KMS-11 (cell line): ENCODE measurements at regions not wholly inside any gene's neighbourhood (a gene's known extent, or its start where the extent isn't known, plus 50 kb on each side); places are given as distances from the start of the nearest gene placed in this dataset.
"Not testable (repeated sequence)": the region's sequence is repeated elsewhere in the genome, so short reads cannot be mapped to it uniquely, and the experiment has no call there.

Experiments used
- H2AFZ ChIP-seq: fragments of 200-600 bp; sonication (generic); 2 replicates; pipeline ENCODE4 v1.6.1; 2016; ENCODE audit warnings: antibody characterized with exemption, mixed run types, low read depth
- H3K27ac ChIP-seq: fragments of 200-600 bp; sonication (generic); 2 replicates; pipeline ENCODE4 v1.6.1; 2016; ENCODE audit warnings: mild to moderate bottlenecking, mixed run types
- H3K27me3 ChIP-seq: fragments of 200-600 bp; sonication (generic); 2 replicates; pipeline ENCODE4 v1.6.1; 2017; ENCODE audit warnings: mild to moderate bottlenecking, low read depth, mixed run types, moderate library complexity; ENCODE audit not compliant: insufficient read depth
- H3K36me3 ChIP-seq: fragments of 200-600 bp; sonication (generic); 2 replicates; pipeline ENCODE4 v1.6.1; 2017; ENCODE audit warnings: mild to moderate bottlenecking, mixed run types; ENCODE audit not compliant: insufficient read depth
- H3K4me1 ChIP-seq: fragments of 200-600 bp; sonication (generic); 2 replicates; pipeline ENCODE4 v1.6.1; 2016; ENCODE audit warnings: mild to moderate bottlenecking, low read depth, mixed run types; ENCODE audit not compliant: poor library complexity, severe bottlenecking
- H3K4me2 ChIP-seq: fragments of 200-600 bp; sonication (generic); 2 replicates; pipeline ENCODE4 v1.7.0; 2016; ENCODE audit warnings: mild to moderate bottlenecking, mixed run types
- H3K4me3 ChIP-seq: fragments of 200-600 bp; sonication (generic); IDR thresholded peaks from 2 replicates; pipeline ENCODE4 v1.6.1; 2017; ENCODE audit warnings: low read depth, low read length, mixed read lengths; ENCODE audit not compliant: insufficient read depth
- H3K79me2 ChIP-seq: fragments of 200-600 bp; sonication (generic); 2 replicates; pipeline ENCODE4 v1.6.1; 2016; ENCODE audit warnings: low read depth, mixed run types; ENCODE audit not compliant: insufficient read depth
- H3K9ac ChIP-seq: fragments of 200-600 bp; sonication (generic); 2 replicates; pipeline ENCODE4 v1.6.1; 2016; ENCODE audit warnings: mild to moderate bottlenecking, mixed run types
- H4K20me1 ChIP-seq: fragments of 200-600 bp; sonication (generic); 2 replicates; pipeline ENCODE4 v1.6.1; 2016; ENCODE audit warnings: mild to moderate bottlenecking, mixed run types; ENCODE audit not compliant: insufficient read depth
- CTCF ChIP-seq: fragments of 200-600 bp; sonication (generic); conservative IDR thresholded peaks from 2 replicates; pipeline ENCODE4 v1.6.1; 2017; ENCODE audit warnings: low read depth, mild to moderate bottlenecking, antibody characterized with exemption, low read length, moderate library complexity, mixed read lengths

- no peak overlapping the region for H2AFZ ChIP-seq
- H3K4me2 ChIP-seq, result no peak overlapping the region
- no peaks in the 10 kb centered on the region for H3K27me3 ChIP-seq
- no peaks in the 10 kb centered on the region for H3K79me2 ChIP-seq
- no peak overlapping the region for H3K27ac ChIP-seq
- TF ChIP-seq CTCF, result no peak
- H3K9ac ChIP-seq, result no peak overlapping the region
- no peaks in the 10 kb centered on the region for H4K20me1 ChIP-seq
- H3K4me1 ChIP-seq, result no peaks in the 10 kb centered on the region
- no peaks in the 10 kb centered on the region for H3K36me3 ChIP-seq
- H3K4me3 ChIP-seq, result no peak overlapping the region
Measured at GRCh38 chr20:22524393-22525015, 59.9 kb downstream of the FOXA2 start.

- no peaks in the 10 kb centered on the region for H3K79me2 ChIP-seq
- H3K4me1 ChIP-seq, result no peaks in the 10 kb centered on the region
- TF ChIP-seq CTCF, result no peak
- H3K4me3 ChIP-seq, result no peak overlapping the region
- no peaks in the 10 kb centered on the region for H3K27me3 ChIP-seq
- no peak overlapping the region for H3K9ac ChIP-seq
- no peaks in the 10 kb centered on the region for H4K20me1 ChIP-seq
- no peak overlapping the region for H3K27ac ChIP-seq
- H3K4me2 ChIP-seq, result no peak overlapping the region
- H3K36me3 ChIP-seq, result no peaks in the 10 kb centered on the region
- H2AFZ ChIP-seq, result no peak overlapping the region
Measured at GRCh38 chr20:22523499-22524392, 60.6 kb downstream of the FOXA2 start.

- Histone ChIP-seq H3K4me1 (no peaks in the 10 kb centered on the region), H3K79me2 (no peaks in the 10 kb centered on the region), H3K36me3 (no peaks in the 10 kb centered on the region), H3K27ac (no peak overlapping the region), H4K20me1 (no peaks in the 10 kb centered on the region), H2AFZ (no peak overlapping the region), H3K4me2 (no peak overlapping the region), H3K9ac (no peak overlapping the region), H3K27me3 (no peaks in the 10 kb centered on the region), H3K4me3 (no peak overlapping the region)
- TF ChIP-seq CTCF, result no peak
Measured at GRCh38 chr20:22523128-22523498, 61.3 kb downstream of the FOXA2 start.

- no peak overlapping the region for H2AFZ ChIP-seq
- H3K4me1 ChIP-seq, result no peaks in the 10 kb centered on the region
- H3K27me3 ChIP-seq, result no peaks in the 10 kb centered on the region
- TF ChIP-seq CTCF, result no peak
- H3K9ac ChIP-seq, result no peak overlapping the region
- no peak overlapping the region for H3K27ac ChIP-seq
- H3K4me2 ChIP-seq, result no peak overlapping the region
- H3K4me3 ChIP-seq, result no peak overlapping the region
- H3K79me2 ChIP-seq, result no peaks in the 10 kb centered on the region
- no peaks in the 10 kb centered on the region for H3K36me3 ChIP-seq
- no peaks in the 10 kb centered on the region for H4K20me1 ChIP-seq
Measured at GRCh38 chr20:22522701-22523100, 61.7 kb downstream of the FOXA2 start.

- not testable (repeated sequence) for H2AFZ ChIP-seq, H3K4me1 ChIP-seq, H3K27me3 ChIP-seq, H3K9ac ChIP-seq, H3K4me3 ChIP-seq, H4K20me1 ChIP-seq, H3K79me2 ChIP-seq, H3K36me3 ChIP-seq, H3K4me2 ChIP-seq, H3K27ac ChIP-seq
Measured at GRCh38 chr20:22521940-22522339, 62.4 kb downstream of the FOXA2 start.
